LNCAP (cell line): ENCODE measurements at regions not wholly inside any gene's neighbourhood (a gene's known extent, or its start where the extent isn't known, plus 50 kb on each side); places are given as distances from the start of the nearest gene placed in this dataset.

ENCODE experiments used
- CTCF ChIP-seq: fragments of 450-650 bp; IDR thresholded peaks from 2 replicates; pipeline ENCODE4 v1.5.1; 2017; ENCODE audit warnings: mild to moderate bottlenecking

- no peak for TF ChIP-seq CTCF
These were observed 489.2 kb downstream of the EPHA7 start for GRCh38 chr6:92930171-92930570.

GRCh38 chr6:92922216-92922806 lies 497.0 kb downstream of the EPHA7 start:
- no peak for TF ChIP-seq CTCF

GRCh38 chr6:92915466-92915865 lies 503.9 kb downstream of the EPHA7 start:
- no peak for TF ChIP-seq CTCF

- no peak for TF ChIP-seq CTCF
These were observed 508.1 kb downstream of the EPHA7 start for GRCh38 chr6:92911301-92911700.

GRCh38 chr6:92910646-92911045 lies 508.7 kb downstream of the EPHA7 start:
- TF ChIP-seq CTCF: no peak

- TF ChIP-seq CTCF: no peak
These were observed 513.0 kb downstream of the EPHA7 start for GRCh38 chr6:92906385-92906784.

GRCh38 chr6:92893741-92894140 lies 525.6 kb downstream of the EPHA7 start:
- TF ChIP-seq CTCF: no peak

- no peak for TF ChIP-seq CTCF
These were observed 526.7 kb downstream of the EPHA7 start for GRCh38 chr6:92892626-92893170.
